ENCODE measurements at regions not wholly inside any gene's neighbourhood (a gene's known extent, or its start where the extent isn't known, plus 50 kb on each side); places are given as distances from the start of the nearest gene placed in this dataset.

GRCh38 chr6:167397712-167398111 is 72.8 kb downstream of the TTLL2 start:
- Histone ChIP-seq H3K36me3 (ENCODE audit: insufficient read depth, low read length, poor library complexity, severe bottlenecking) (no peaks in the 10 kb centered on the region), H3K9me3 (ENCODE audit: low read depth, low read length, poor library complexity, severe bottlenecking) (no peaks in the 10 kb centered on the region), H3K27me3 (replicated peaks; ENCODE audit: insufficient read depth, low read depth, low read length, poor library complexity) (no peaks in the 10 kb centered on the region), H3K4me1 (ENCODE audit: insufficient read depth, low read length, poor library complexity, severe bottlenecking) (no peaks in the 10 kb centered on the region), H3K4me3 (ENCODE audit: low read depth, low read length, poor library complexity, severe bottlenecking) (no peak overlapping the region), H3K27ac (ENCODE audit: low read depth, low read length, poor library complexity, severe bottlenecking) (no peak overlapping the region)
- BruUV-seq (replicated peaks), result no TSS peak
- ChIA-PET CTCF (no interaction called here), POLR2A (ENCODE audit: low non-redundant PET) (no interaction called here)
- no peak for DNase-seq (ENCODE audit: low spot score)
- TF ChIP-seq EZH2 (IDR thresholded peaks at IDR 0.05; ENCODE audit: borderline replicate concordance, low read depth, low read length, poor library complexity, severe bottlenecking) (no peak), CTCF (conservative IDR thresholded peaks at IDR 0.05; ENCODE audit: low read depth, low read length) (no peak)
- intact Hi-C loops (cut with micrococcal nuclease; ENCODE audit: unreplicated experiment), result loop anchor here (10.0 kb wide), 1 partner anchor 497 kb away; no protein-coding TSS in a partner anchor

GRCh38 chr6:167398214-167399050 is 73.5 kb downstream of the TTLL2 start:
- CTCF ChIA-PET, result no interaction called here
- intact Hi-C loops (cut with micrococcal nuclease; ENCODE audit: unreplicated experiment), result loop anchor here (10.0 kb wide), 1 partner anchor 496 kb away; no protein-coding TSS in a partner anchor
- H3K36me3 ChIP-seq (ENCODE audit: insufficient read depth, low read length, poor library complexity, severe bottlenecking), result no peaks in the 10 kb centered on the region
- no peak for TF ChIP-seq CTCF (conservative IDR thresholded peaks at IDR 0.05; ENCODE audit: low read depth, low read length)
- TF ChIP-seq EZH2 (IDR thresholded peaks at IDR 0.05; ENCODE audit: borderline replicate concordance, low read depth, low read length, poor library complexity, severe bottlenecking), result no peak
- no peaks in the 10 kb centered on the region for H3K9me3 ChIP-seq (ENCODE audit: low read depth, low read length, poor library complexity, severe bottlenecking)
- no peaks in the 10 kb centered on the region for H3K4me1 ChIP-seq (ENCODE audit: insufficient read depth, low read length, poor library complexity, severe bottlenecking)
- no TSS peak for BruUV-seq (replicated peaks)
- no peak overlapping the region for H3K4me3 ChIP-seq (ENCODE audit: low read depth, low read length, poor library complexity, severe bottlenecking)
- no peaks in the 10 kb centered on the region for H3K27me3 ChIP-seq (replicated peaks; ENCODE audit: insufficient read depth, low read depth, low read length, poor library complexity)
- POLR2A ChIA-PET (ENCODE audit: low non-redundant PET), result no interaction called here
- no peak overlapping the region for H3K27ac ChIP-seq (ENCODE audit: low read depth, low read length, poor library complexity, severe bottlenecking)
- DNase-seq (ENCODE audit: low spot score), result no peak

- no TSS peak for BruUV-seq (replicated peaks)
- Histone ChIP-seq H3K4me3 (ENCODE audit: low read depth, low read length, poor library complexity, severe bottlenecking) (no peak overlapping the region), H3K27me3 (replicated peaks; ENCODE audit: insufficient read depth, low read depth, low read length, poor library complexity) (no peaks in the 10 kb centered on the region), H3K4me1 (ENCODE audit: insufficient read depth, low read length, poor library complexity, severe bottlenecking) (no peaks in the 10 kb centered on the region), H3K36me3 (ENCODE audit: insufficient read depth, low read length, poor library complexity, severe bottlenecking) (no peaks in the 10 kb centered on the region), H3K27ac (ENCODE audit: low read depth, low read length, poor library complexity, severe bottlenecking) (no peak overlapping the region), H3K9me3 (ENCODE audit: low read depth, low read length, poor library complexity, severe bottlenecking) (no peaks in the 10 kb centered on the region)
- intact Hi-C loops (cut with micrococcal nuclease; ENCODE audit: unreplicated experiment), result loop anchor here (10.0 kb wide), 1 partner anchor 496 kb away; no protein-coding TSS in a partner anchor
- TF ChIP-seq CTCF (conservative IDR thresholded peaks at IDR 0.05; ENCODE audit: low read depth, low read length) (no peak), EZH2 (IDR thresholded peaks at IDR 0.05; ENCODE audit: borderline replicate concordance, low read depth, low read length, poor library complexity, severe bottlenecking) (no peak)
- no peak for DNase-seq (ENCODE audit: low spot score)
- ChIA-PET POLR2A (ENCODE audit: low non-redundant PET) (no interaction called here), CTCF (no interaction called here)
These were observed 74.1 kb downstream of the TTLL2 start for GRCh38 chr6:167399051-167399387.

Measured in A673 (cell line).